ENCODE measurements at regions not wholly inside any gene's neighbourhood (a gene's known extent, or its start where the extent isn't known, plus 50 kb on each side); places are given as distances from the start of the nearest gene placed in this dataset.

DNA sequence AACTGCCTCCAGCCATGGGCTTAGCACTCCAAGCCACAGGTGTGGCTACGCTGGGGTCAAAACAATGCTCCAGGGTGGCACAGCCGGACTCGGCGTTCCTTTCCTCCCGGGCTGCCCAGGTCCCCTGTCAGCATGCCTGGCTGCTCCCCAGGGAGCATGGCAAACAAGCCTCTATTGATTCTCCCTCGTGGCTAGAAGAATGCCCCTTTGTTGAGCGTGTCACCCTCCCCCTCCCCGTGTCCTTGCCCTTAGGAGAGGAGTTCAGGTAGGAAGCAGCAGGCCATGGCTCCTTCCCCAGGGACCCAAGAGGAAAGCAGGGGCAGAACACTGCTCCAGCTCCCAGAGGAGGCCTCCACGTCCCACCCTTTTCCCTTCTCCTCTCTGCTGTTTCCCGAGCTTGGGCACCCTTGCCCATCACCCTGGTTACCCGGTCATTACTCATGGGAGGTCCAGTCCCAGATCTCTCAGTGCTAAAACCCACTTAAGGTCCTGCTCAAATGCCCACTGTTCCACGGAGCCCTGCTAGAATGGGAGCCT is 57.4 kb upstream of the CITED4 start:
- TF ChIP-seq POLR2AphosphoS2 (IDR thresholded peaks at IDR 0.05; ENCODE audit: low read length) (no peak), CTCF (IDR thresholded peaks at IDR 0.05 in 2 of 3, conservative IDR thresholded peaks at IDR 0.05 in 1 of 3; ENCODE audit: insufficient read depth in 2 of 3, low read depth in 1 of 3, low read length in 3 of 3) (no peak), NR2C1 (IDR thresholded peaks at IDR 0.05) (no peak), NR2C1 (tag; IDR thresholded peaks at IDR 0.05) (no peak), ZNF133 (CRISPR knock-in tag; IDR thresholded peaks at IDR 0.05) (no peak), ETV6 (IDR thresholded peaks at IDR 0.05; ENCODE audit: borderline replicate concordance in 1 of 2, low read depth in 2 of 2, low read length in 1 of 2) (no peak), ETV6 (CRISPR knock-in tag; IDR thresholded peaks at IDR 0.05; ENCODE audit: borderline replicate concordance) (no peak), POLR2AphosphoS5 (IDR thresholded peaks at IDR 0.05; ENCODE audit: control insufficient read depth, insufficient read depth, low read depth, low read length) (no peak)

All from K562 (cell line).